GM08714 (cell line): ENCODE measurements at regions not wholly inside any gene's neighbourhood (a gene's known extent, or its start where the extent isn't known, plus 50 kb on each side); places are given as distances from the start of the nearest gene placed in this dataset.
"Not testable (repeated sequence)": the region's sequence is repeated elsewhere in the genome, so short reads cannot be mapped to it uniquely, and the experiment has no call there.

Source experiments
- H3K4me3 ChIP-seq: fragments of 200-500 bp; sonication (Bioruptor generic); 2 replicates; pipeline ENCODE4 v1.5.1; 2014; ENCODE audit warnings: mild to moderate bottlenecking, low read length, inconsistent platforms
- ZNF274 ChIP-seq: IDR thresholded peaks from 2 replicates; pipeline ENCODE4 v1.6.1; 2012; ENCODE audit warnings: mild to moderate bottlenecking, low read depth, low read length

DNA sequence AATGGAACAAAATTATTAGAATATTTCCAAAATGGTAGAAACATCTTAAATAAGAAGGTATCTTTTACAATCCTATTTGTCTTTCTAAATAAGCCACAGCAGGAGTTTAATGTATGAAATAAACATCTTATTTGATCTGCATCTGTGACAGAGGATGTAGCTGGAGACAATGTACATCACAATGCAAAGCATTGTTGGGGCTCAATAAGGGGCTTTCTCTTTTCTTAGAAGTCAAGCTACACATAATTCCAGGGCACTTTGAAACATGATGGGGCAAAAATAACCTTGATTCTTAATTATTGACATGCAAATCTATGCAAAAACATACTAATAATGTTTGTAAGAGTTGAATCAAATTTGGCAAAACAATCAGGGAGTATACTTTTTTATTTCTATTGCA is 255.1 kb downstream of the DSC3 start:
- no peak for TF ChIP-seq ZNF274
- H3K4me3 ChIP-seq = no peak overlapping the region

DNA sequence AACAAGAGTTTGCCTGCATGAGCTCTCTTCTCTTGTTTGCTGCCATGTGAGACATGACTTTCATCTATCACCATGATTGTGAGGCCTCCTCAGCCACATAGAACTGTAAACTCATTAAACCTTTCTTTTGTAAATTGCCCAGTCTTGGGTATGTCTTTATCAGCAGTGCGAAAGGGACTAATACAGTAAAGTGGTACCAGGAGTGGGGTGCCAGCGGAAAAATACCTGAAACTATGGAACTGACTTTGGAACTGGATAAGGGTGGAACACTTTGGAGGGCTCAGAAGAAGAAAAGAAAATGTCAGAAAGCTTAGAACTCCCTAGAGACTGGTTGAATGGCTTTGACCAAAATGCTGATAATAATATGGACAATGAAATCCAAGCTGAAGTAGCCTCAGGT is 260.9 kb downstream of the DSC3 start:
- TF ChIP-seq ZNF274 = no peak
- no peak overlapping the region for H3K4me3 ChIP-seq

- H3K4me3 ChIP-seq = no peak overlapping the region
These were observed 266.9 kb downstream of the DSC3 start for GRCh38 chr18:30775629-30776028.

DNA sequence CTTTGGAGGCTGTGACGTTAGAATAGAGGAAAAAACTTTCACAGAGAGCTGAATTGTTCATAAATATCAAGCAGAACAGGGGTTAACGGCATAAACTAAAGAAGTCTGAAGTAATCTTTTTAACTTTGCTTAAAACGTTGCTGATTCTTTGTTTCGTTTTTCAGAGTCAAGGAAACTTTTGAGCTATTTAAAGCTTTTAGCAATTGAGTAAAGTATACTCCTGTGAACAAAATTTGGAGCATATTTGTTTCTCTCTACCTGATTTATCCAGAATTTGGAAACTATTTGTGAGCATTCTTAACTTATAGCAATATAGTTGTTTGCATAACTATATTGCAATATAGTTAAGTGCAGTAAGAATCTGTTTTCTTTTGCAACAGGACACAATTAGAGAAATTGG is 270.4 kb downstream of the DSC3 start:
- H3K4me3 ChIP-seq = not testable (repeated sequence)

More at GRCh38 chr18:30775629-30776028, 266.9 kb downstream of the DSC3 start:
- no peak for TF ChIP-seq ZNF274

DNA sequence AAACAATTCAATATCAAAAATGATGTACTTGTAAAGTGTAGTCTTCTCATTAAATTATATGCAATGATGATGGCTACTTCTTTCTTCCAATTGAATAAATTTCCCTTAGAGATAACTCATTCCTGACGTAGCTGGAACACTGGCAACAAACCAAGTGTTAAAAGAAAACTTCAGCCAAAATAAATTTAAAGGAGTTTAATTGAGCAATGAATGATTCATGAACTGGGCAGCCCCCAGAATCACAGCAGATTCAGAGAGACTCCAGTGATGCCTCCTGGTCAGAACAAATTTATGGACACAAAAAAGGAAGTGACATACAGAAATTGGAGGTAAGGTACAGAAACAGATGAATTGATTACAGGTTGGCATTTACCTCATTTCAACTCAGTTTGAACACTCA is 276.5 kb downstream of the DSC3 start:
- H3K4me3 ChIP-seq = no peak overlapping the region
- TF ChIP-seq ZNF274 = no peak

GRCh38 chr18:30765247-30765646 is 277.3 kb downstream of the DSC3 start:
- H3K4me3 ChIP-seq = no peak overlapping the region
- TF ChIP-seq ZNF274 = no peak

GRCh38 chr18:30763902-30764350 is 278.6 kb downstream of the DSC3 start:
- H3K4me3 ChIP-seq = no peak overlapping the region
- TF ChIP-seq ZNF274 = no peak

DNA sequence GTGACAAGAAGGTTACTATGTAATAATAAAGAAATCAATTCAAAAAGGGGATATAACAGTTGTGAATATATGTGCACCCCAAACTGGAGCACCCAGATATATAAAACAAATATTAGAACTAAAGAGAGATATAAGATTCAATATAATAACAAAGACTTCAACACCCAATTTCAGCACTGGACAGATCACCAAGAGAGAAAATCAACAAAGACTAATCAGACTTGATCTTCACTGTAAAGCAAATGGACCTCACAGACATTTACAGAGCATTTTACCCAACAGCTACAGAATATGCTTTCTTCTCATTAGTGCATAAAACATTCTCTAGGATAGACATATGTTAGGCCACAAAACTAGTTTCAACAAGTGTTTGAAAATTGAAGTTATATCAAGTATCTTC is 287.7 kb downstream of the DSC3 start:
- TF ChIP-seq ZNF274 = no peak
- no peak overlapping the region for H3K4me3 ChIP-seq

GRCh38 chr18:30748541-30748940 is 294.0 kb downstream of the DSC3 start:
- no peak for TF ChIP-seq ZNF274
- H3K4me3 ChIP-seq = no peak overlapping the region

GRCh38 chr18:30746224-30746623 is 296.3 kb downstream of the DSC3 start:
- no peak for TF ChIP-seq ZNF274

GRCh38 chr18:30743033-30743432 is 299.5 kb downstream of the DSC3 start:
- no peak for TF ChIP-seq ZNF274
- H3K4me3 ChIP-seq = no peak overlapping the region

More at GRCh38 chr18:30746224-30746623, 296.3 kb downstream of the DSC3 start:
- H3K4me3 ChIP-seq = no peak overlapping the region

DNA sequence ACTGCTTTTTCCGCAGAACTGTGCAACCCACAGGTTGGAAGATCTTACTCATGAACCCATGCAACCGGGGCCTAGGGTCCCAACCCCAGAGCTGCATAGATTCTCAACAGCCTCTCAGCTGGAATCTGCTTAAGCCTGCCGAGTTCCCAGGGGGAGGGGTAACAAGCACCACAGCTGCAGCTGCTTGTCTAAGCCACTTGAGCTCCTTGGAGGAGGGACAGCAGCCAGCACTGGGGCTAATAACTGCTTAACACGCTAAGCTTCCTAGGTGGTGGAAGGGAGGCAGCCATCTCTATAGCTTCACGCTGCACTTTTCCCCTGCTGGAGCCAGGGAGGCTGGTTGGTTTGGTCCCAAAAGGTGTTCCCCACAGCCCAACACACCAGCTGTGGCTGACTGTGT is 311.6 kb downstream of the DSC3 start:
- TF ChIP-seq ZNF274 = no peak
- H3K4me3 ChIP-seq = no peak overlapping the region

DNA sequence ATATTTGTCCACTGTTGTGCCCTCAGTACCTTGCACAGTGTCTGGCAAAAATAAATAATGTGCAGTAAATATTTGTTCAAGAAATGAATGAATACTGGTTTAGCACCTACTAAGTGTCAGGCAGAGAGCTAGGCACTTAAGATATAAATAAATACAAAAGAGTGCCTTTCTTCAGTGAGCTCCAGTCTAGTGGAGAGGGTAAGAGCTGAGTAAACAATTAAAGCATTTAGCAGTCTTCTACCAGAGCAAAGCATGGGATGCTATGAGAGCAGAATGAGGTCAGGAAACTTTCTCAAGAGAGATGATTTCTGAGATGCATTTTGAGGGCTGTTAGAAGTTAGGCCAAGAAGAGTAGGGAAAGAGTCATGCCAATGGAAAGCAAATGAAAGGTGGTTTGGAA is 314.7 kb downstream of the DSC3 start:
- no peak overlapping the region for H3K4me3 ChIP-seq
- no peak for TF ChIP-seq ZNF274

DNA sequence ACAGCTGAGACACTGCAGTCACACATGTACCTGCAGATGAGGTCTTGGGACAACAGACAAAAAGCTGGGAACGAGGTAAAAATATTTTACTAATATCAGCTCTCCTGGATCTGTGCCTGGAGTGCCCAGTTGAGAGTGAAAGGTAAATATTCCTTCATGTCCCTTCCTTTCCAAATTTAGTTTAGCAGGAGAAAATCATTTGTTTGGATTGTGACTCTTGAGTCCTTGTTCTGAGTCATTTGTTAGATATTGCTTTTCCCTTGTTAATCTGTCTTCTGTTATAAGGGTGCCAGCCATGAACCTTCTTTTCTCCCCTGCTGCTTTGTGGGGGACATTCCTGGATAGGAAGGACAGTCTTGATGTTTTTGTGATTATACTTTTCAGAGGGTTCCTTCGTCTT is 329.2 kb downstream of the DSC3 start:
- no peak overlapping the region for H3K4me3 ChIP-seq
- TF ChIP-seq ZNF274 = no peak

DNA sequence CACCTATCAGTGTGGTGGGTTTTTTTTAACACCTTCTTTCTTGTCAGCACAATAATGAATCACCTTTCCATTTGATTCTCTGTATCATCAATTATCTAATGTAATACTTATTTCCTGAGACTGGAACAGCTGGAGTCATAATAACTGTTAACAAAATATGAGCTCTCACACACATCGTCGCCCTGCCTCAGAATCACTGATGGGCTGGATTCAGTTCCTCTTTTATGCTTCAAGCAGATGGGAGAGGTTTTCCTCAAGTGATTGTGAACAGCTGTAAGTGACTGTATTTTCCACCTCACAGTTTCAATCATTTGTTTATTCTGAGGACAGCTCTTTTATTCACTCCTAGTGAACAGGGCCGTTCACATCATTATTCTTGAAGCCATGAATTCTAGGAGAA is 330.2 kb downstream of the DSC3 start:
- no peak for TF ChIP-seq ZNF274
- H3K4me3 ChIP-seq = no peak overlapping the region

DNA sequence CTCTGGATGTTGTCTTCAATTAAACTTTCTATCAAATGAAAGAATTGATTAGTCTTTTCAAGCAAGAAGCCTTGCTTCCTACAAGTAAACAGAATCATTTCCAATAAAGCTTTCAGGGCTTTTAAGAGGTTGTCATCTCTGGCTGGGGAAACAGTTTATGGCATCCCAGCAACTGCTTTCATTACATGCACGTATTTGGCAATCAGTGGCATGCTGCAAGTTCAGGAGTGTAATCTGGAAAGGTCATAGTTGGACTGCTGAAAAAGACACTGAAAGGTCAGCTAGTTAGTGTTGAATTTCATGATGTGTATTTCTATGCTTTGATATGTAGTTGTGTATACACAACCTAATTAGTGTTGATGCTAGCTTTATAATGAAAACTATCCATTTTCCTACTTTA is 332.9 kb downstream of the DSC3 start:
- no peak for TF ChIP-seq ZNF274

GRCh38 chr18:30705943-30706342 is 336.6 kb downstream of the DSC3 start:
- no peak overlapping the region for H3K4me3 ChIP-seq
- TF ChIP-seq ZNF274 = no peak

More for the DNA sequence above, 332.9 kb downstream of the DSC3 start:
- no peak overlapping the region for H3K4me3 ChIP-seq
